ENCODE measurements at regions not wholly inside any gene's neighbourhood (a gene's known extent, or its start where the extent isn't known, plus 50 kb on each side); places are given as distances from the start of the nearest gene placed in this dataset.

GRCh38 chr11:129750343-129751292 is 65.0 kb upstream of the TMEM45B start (continued):
- TF ChIP-seq GATAD2B (conservative IDR thresholded peaks at IDR 0.05; ENCODE audit: low read depth) (peak; percentile 46; the same call in 1 of the 2 replicates), PAX8 (IDR thresholded peaks at IDR 0.05) (no peak), CTCF (IDR thresholded peaks at IDR 0.05 in 2 of 3, conservative IDR thresholded peaks at IDR 0.05 in 1 of 3; ENCODE audit: control insufficient read depth in 2 of 3, extremely low read depth in 1 of 3, insufficient read depth in 1 of 3, low read depth in 3 of 3, low read length in 3 of 3) (peak; percentile 96 to 99 (median 96)), IKZF2 (IDR thresholded peaks at IDR 0.05) (no peak), ZBTB4 (CRISPR knock-in tag; IDR thresholded peaks at IDR 0.05) (no peak), NRF1 (conservative IDR thresholded peaks at IDR 0.05; ENCODE audit: low read depth, low read length) (no peak), SKIL (IDR thresholded peaks at IDR 0.05; ENCODE audit: low read depth, poor library complexity, severe bottlenecking) (no peak), STAT1 (conservative IDR thresholded peaks at IDR 0.05) (no peak), RFX5 (IDR thresholded peaks at IDR 0.05; ENCODE audit: low read depth, low read length) (no peak), EED (IDR thresholded peaks at IDR 0.05; ENCODE audit: low read depth) (no peak), SUZ12 (IDR thresholded peaks at IDR 0.05; ENCODE audit: unreplicated experiment) (no peak), SRF (IDR thresholded peaks at IDR 0.05; ENCODE audit: low read depth in 2 of 2, low read length in 2 of 2) (no peak)
